Mesendoderm (in vitro differentiated cells): ENCODE measurements at regions not wholly inside any gene's neighbourhood (a gene's known extent, or its start where the extent isn't known, plus 50 kb on each side); places are given as distances from the start of the nearest gene placed in this dataset.

ENCODE experiments used
- DNase-seq: peaks from one replicate; pipeline ENCODE4 v3.0.0; 2013
- H2AK5ac ChIP-seq: 2 replicates; pipeline ENCODE4 v1.6.1; 2013; ENCODE audit warnings: low read length, inconsistent platforms
- H2BK120ac ChIP-seq: 2 replicates; pipeline ENCODE4 v1.6.1; 2013; ENCODE audit warnings: low read depth, mild to moderate bottlenecking, low read length, moderate library complexity, mixed read lengths
- H2BK15ac ChIP-seq: replicated peaks from 2 replicates; pipeline ENCODE4 v1.6.1; 2013; ENCODE audit warnings: low read depth, mild to moderate bottlenecking, moderate library complexity
- H2BK5ac ChIP-seq: 2 replicates; pipeline ENCODE4 v1.6.1; 2013; ENCODE audit warnings: low read length, inconsistent platforms
- H3K18ac ChIP-seq: 2 replicates; pipeline ENCODE4 v1.6.1; 2013; ENCODE audit warnings: mild to moderate bottlenecking, low read length, mixed read lengths
- H3K23ac ChIP-seq: one replicate; pipeline ENCODE4 v1.6.1; 2013; ENCODE audit warnings: low read length
- H3K27ac ChIP-seq: 2 replicates; pipeline ENCODE4 v1.5.1; 2013; ENCODE audit warnings: low read depth, mild to moderate bottlenecking, inconsistent platforms, low read length, moderate library complexity
- H3K27me3 ChIP-seq: 2 replicates; pipeline ENCODE4 v1.6.1; 2013; ENCODE audit warnings: low read length, control low read depth, mild to moderate bottlenecking, inconsistent platforms; ENCODE audit not compliant: insufficient read depth, poor library complexity
- H3K36me3 ChIP-seq: 2 replicates; pipeline ENCODE4 v1.6.1; 2013; ENCODE audit warnings: low read length, inconsistent platforms; ENCODE audit not compliant: control insufficient read depth, insufficient read depth
- H3K4ac ChIP-seq: one replicate; pipeline ENCODE4 v1.6.1; 2013; ENCODE audit warnings: low read depth, mild to moderate bottlenecking, low read length, moderate library complexity
- H3K4me1 ChIP-seq: 2 replicates; pipeline ENCODE4 v1.6.1; 2013; ENCODE audit warnings: low read depth, low read length, inconsistent platforms; ENCODE audit not compliant: control insufficient read depth
- H3K4me2 ChIP-seq: 2 replicates; pipeline ENCODE4 v1.6.1; 2013; ENCODE audit warnings: low read length
- H3K4me3 ChIP-seq: 2 replicates; pipeline ENCODE4 v1.5.1; 2013; ENCODE audit warnings: mild to moderate bottlenecking, low read length
- H3K56ac ChIP-seq: one replicate; pipeline ENCODE4 v1.6.1; 2013; ENCODE audit warnings: low read length
- H3K79me1 ChIP-seq: 2 replicates; pipeline ENCODE4 v1.6.1; 2013; ENCODE audit warnings: low read length, inconsistent platforms
- H3K79me2 ChIP-seq: 2 replicates; pipeline ENCODE4 v1.6.1; 2013; ENCODE audit warnings: mild to moderate bottlenecking, low read length; ENCODE audit not compliant: control insufficient read depth, insufficient read depth
- H3K9ac ChIP-seq: 2 replicates; pipeline ENCODE4 v1.6.1; 2013; ENCODE audit warnings: low read length, inconsistent platforms
- H4K5ac ChIP-seq: one replicate; pipeline ENCODE4 v1.6.1; 2013; ENCODE audit warnings: low read length
- H4K8ac ChIP-seq: one replicate; pipeline ENCODE4 v1.6.1; 2013; ENCODE audit warnings: low read depth, mild to moderate bottlenecking, control low read depth, low read length, moderate library complexity
- WGBS: extraction: QIAGEN DNeasy Blood & Tissue Kit; methylation state at CpG from one replicate; pipeline ENCODE4 v1.1.7; 2013; ENCODE audit warnings: low lambda C conversion rate, missing lambda C conversion rate; ENCODE audit not compliant: insufficient coverage; ENCODE audit errors: extremely low coverage; 5-methylcytosine and 5-hydroxymethylcytosine counted together

DNA sequence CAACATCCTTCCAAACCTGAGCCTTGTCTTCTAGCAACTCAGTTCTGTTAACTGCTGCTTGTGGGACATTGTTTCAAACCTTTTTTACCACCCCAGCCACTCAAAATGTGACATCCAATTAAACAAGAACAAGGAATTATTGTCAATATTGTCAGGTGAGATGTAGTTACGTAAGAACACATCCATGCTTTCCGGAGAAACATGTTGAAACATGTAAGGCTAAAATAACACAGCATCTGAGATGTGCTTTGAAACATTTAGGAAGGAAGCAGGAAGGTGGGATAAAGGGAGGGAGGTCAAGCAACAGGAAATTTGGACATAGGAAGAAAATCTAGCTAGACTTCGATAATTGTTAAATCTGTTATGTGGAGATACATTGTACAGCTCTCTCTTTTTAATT is 50.9 kb upstream of the PRICKLE2 start:
- no peaks in the 10 kb centered on the region for H3K4me1 ChIP-seq
- H3K79me2 ChIP-seq: no peaks in the 10 kb centered on the region
- no peak overlapping the region for H2AK5ac ChIP-seq
- no peaks in the 10 kb centered on the region for H3K36me3 ChIP-seq
- H2BK15ac ChIP-seq: no peak overlapping the region
- H3K4me2 ChIP-seq: no peak overlapping the region
- H3K18ac ChIP-seq: no peak overlapping the region
- no CpG with 5 or more reads among the region's 3 CpGs for WGBS
- no peak overlapping the region for H3K9ac ChIP-seq
- H3K27me3 ChIP-seq: no peaks in the 10 kb centered on the region
- H2BK5ac ChIP-seq: no peak overlapping the region
- H4K8ac ChIP-seq: no peak overlapping the region
- no peak overlapping the region for H3K56ac ChIP-seq
- no peak overlapping the region for H3K4me3 ChIP-seq
- H3K79me1 ChIP-seq: no peaks in the 10 kb centered on the region
- no peak overlapping the region for H4K5ac ChIP-seq
- no peak overlapping the region for H3K27ac ChIP-seq
- H3K4ac ChIP-seq: no peak overlapping the region
- no peak overlapping the region for H2BK120ac ChIP-seq
- DNase-seq: no peak
- H3K23ac ChIP-seq: no peak overlapping the region
